SK-N-SH treated with all-trans-retinoic acid at 6 μM for 48 hours (cell line): ENCODE measurements at regions not wholly inside any gene's neighbourhood (a gene's known extent, or its start where the extent isn't known, plus 50 kb on each side); places are given as distances from the start of the nearest gene placed in this dataset.

Experiments
- ATAC-seq: fragments of 200-7000 bp; cut with Tn5 transposase; 3 replicates; pipeline ENCODE4 v1.9.1; 2020; ENCODE audit warnings: mild to moderate bottlenecking, moderate library complexity
- ARNTL ChIP-seq: fragments of 450-650 bp; formaldehyde crosslinking; IDR thresholded peaks from 2 replicates; pipeline ENCODE4 v1.5.0; 2020; ENCODE audit warnings: low read depth, mild to moderate bottlenecking, moderate library complexity, borderline replicate concordance
- BACH2 ChIP-seq: fragments of 250-450 bp; sonication (Bioruptor Pico); IDR thresholded peaks from 2 replicates; pipeline ENCODE4 v1.9.0; 2021; ENCODE audit warnings: mild to moderate bottlenecking, borderline replicate concordance
- CREB5 ChIP-seq: fragments of 250-450 bp; sonication (Bioruptor Pico); IDR thresholded peaks from 2 replicates; pipeline ENCODE4 v1.5.1; 2020; ENCODE audit warnings: low read depth, mild to moderate bottlenecking, moderate library complexity
- CSDC2 ChIP-seq: fragments of 250-450 bp; sonication (Bioruptor Pico); IDR thresholded peaks from 2 replicates; pipeline ENCODE4 v1.5.0; 2020; ENCODE audit warnings: mild to moderate bottlenecking, moderate library complexity
- ESRRG ChIP-seq: fragments of 250-450 bp; sonication (Bioruptor Pico); IDR thresholded peaks from 2 replicates; pipeline ENCODE4 v1.6.1; 2021; ENCODE audit warnings: mild to moderate bottlenecking
- ISL1 ChIP-seq: fragments of 250-450 bp; sonication (Bioruptor Pico); IDR thresholded peaks from 2 replicates; pipeline ENCODE4 v2.1.2; 2022; ENCODE audit warnings: mild to moderate bottlenecking, moderate library complexity
- OSR1 ChIP-seq: fragments of 250-450 bp; sonication (Bioruptor Pico); IDR thresholded peaks from 2 replicates; pipeline ENCODE4 v1.8.0; 2022; ENCODE audit warnings: moderate library complexity, mild to moderate bottlenecking, inconsistent platforms
- PATZ1 ChIP-seq: fragments of 250-450 bp; sonication (Bioruptor Pico); IDR thresholded peaks from 2 replicates; pipeline ENCODE4 v1.8.0; 2020; ENCODE audit warnings: mild to moderate bottlenecking, moderate library complexity, borderline replicate concordance
- POU6F1 ChIP-seq: fragments of 250-450 bp; sonication (Bioruptor Pico); IDR thresholded peaks from 2 replicates; pipeline ENCODE4 v1.8.0; 2021; ENCODE audit warnings: low read depth, mild to moderate bottlenecking, moderate library complexity, borderline replicate concordance
- PPARA ChIP-seq: fragments of 250-450 bp; sonication (Bioruptor Pico); IDR thresholded peaks from 2 replicates; pipeline ENCODE4 v1.5.0; 2020; ENCODE audit warnings: mild to moderate bottlenecking, borderline replicate concordance
- RARB ChIP-seq: fragments of 250-450 bp; sonication (Bioruptor Pico); IDR thresholded peaks from 2 replicates; pipeline ENCODE4 v1.8.0; 2021; ENCODE audit warnings: mild to moderate bottlenecking, moderate library complexity
- SNAI2 ChIP-seq: fragments of 250-450 bp; sonication (Bioruptor Pico); IDR thresholded peaks from 2 replicates; pipeline ENCODE4 v1.5.0; 2020; ENCODE audit warnings: mild to moderate bottlenecking, moderate library complexity
- TCF4 ChIP-seq: fragments of 250-450 bp; sonication (Bioruptor Pico); IDR thresholded peaks from 2 replicates; pipeline ENCODE4 v1.8.0; 2021; ENCODE audit warnings: mild to moderate bottlenecking, moderate library complexity, borderline replicate concordance
- TOX ChIP-seq: fragments of 250-450 bp; sonication (Bioruptor Pico); IDR thresholded peaks from 2 replicates; pipeline ENCODE4 v1.8.0; 2021; ENCODE audit warnings: mild to moderate bottlenecking, moderate library complexity, borderline replicate concordance
- TSHZ2 ChIP-seq: fragments of 250-450 bp; sonication (Bioruptor Pico); IDR thresholded peaks from 2 replicates; pipeline ENCODE4 v1.5.0; 2020; ENCODE audit warnings: mild to moderate bottlenecking, moderate library complexity
- ZC3H10 ChIP-seq: fragments of 250-450 bp; sonication (Bioruptor Pico); IDR thresholded peaks from 2 replicates; pipeline ENCODE4 v1.5.1; 2021; ENCODE audit warnings: mild to moderate bottlenecking, moderate library complexity
- ZFP3 ChIP-seq: fragments of 250-450 bp; sonication (Bioruptor Pico); IDR thresholded peaks from 2 replicates; pipeline ENCODE4 v1.5.0; 2020; ENCODE audit warnings: mild to moderate bottlenecking, moderate library complexity
- ZNF565 ChIP-seq: fragments of 450-650 bp; formaldehyde crosslinking; conservative IDR thresholded peaks from 2 replicates; pipeline ENCODE4 v1.5.0; 2020; ENCODE audit warnings: low read depth, mild to moderate bottlenecking, moderate library complexity
- ZNF70 ChIP-seq: fragments of 450-650 bp; formaldehyde crosslinking; IDR thresholded peaks from 2 replicates; pipeline ENCODE4 v1.5.0; 2020; ENCODE audit warnings: mild to moderate bottlenecking, moderate library complexity
- ZNF8 ChIP-seq: fragments of 450-650 bp; formaldehyde crosslinking; IDR thresholded peaks from 2 replicates; pipeline ENCODE4 v1.5.0; 2020; ENCODE audit warnings: mild to moderate bottlenecking, moderate library complexity
- TF ChIP-seq, protein P1 (sequence below): fragments of 250-450 bp; sonication (Bioruptor Pico); IDR thresholded peaks from 2 replicates; pipeline ENCODE4 v1.5.1; 2021; ENCODE audit warnings: mild to moderate bottlenecking, moderate library complexity

DNA sequence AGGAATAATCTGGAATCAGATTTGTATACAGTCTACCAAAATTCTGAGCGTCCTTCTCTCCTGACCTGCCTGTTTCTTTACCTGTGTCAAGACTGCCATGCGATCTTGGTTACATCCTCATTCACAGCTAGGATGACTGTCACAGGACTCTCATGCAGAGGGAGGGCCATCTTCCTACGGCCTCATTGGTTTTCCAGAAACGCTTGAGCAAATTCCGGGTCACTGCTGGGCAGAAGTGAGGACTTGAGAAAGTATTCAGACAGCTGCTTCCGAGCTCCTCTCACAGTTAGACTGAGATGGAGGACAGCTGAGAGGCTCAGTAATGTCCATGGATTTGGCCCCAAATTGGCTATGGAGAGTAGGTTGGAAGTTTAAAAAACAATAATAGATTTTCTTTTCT is 94.2 kb downstream of the TFAP2C start:
- ATAC-seq: no peak
- no peak for TF ChIP-seq TOX (CRISPR knock-in tag)
- TF ChIP-seq BACH2: no peak
- TF ChIP-seq POU6F1 (CRISPR knock-in tag): no peak
- no peak for TF ChIP-seq SNAI2 (CRISPR knock-in tag)
- TF ChIP-seq ZFP3 (CRISPR knock-in tag): no peak
- no peak for TF ChIP-seq TCF4 (CRISPR knock-in tag)
- no peak for TF ChIP-seq RARB (CRISPR knock-in tag)
- no peak for TF ChIP-seq ZC3H10 (CRISPR knock-in tag)
- no peak for TF ChIP-seq CREB5 (CRISPR knock-in tag)
- TF ChIP-seq ISL1 (CRISPR knock-in tag): no peak
- TF ChIP-seq ESRRG (CRISPR knock-in tag): no peak
- TF ChIP-seq PPARA (CRISPR knock-in tag): no peak
- no peak for TF ChIP-seq TSHZ2 (CRISPR knock-in tag)
- TF ChIP-seq ZNF70 (CRISPR knock-in tag): no peak

DNA sequence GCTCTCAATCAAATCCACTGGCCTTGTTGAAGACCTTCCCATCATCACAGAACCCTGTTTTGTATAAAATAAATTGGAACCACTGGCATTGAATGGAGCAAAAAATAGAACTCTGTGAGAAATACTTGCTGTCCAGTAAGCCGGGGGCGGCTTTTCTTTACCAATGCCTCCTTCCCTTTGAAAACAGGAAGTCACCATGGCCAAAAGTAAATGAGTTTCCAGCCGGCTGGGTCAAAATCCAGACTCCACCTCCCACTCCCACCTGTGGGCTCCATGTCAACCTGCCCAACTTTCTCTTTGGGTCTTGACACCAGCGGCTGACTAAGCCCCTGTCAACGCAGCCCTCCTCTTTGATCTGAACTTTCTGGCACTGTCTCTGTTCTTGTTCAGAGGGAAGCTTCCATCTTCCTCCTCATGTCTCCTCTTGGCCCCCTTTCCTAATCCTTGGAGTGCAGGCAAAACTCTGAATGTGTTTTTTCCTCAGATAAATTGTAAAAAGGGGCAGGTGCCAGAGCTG is 95.2 kb downstream of the TFAP2C start:
- ATAC-seq: no peak
- TF ChIP-seq CREB5 (CRISPR knock-in tag) (no peak), TCF4 (CRISPR knock-in tag) (no peak), BACH2 (no peak), ZC3H10 (CRISPR knock-in tag) (no peak), ISL1 (CRISPR knock-in tag) (no peak), ZNF565 (CRISPR knock-in tag) (no peak), ZNF70 (CRISPR knock-in tag) (no peak), OSR1 (CRISPR knock-in tag) (no peak), TSHZ2 (CRISPR knock-in tag) (no peak), ARNTL (CRISPR knock-in tag) (no peak), CSDC2 (CRISPR knock-in tag) (no peak), ESRRG (CRISPR knock-in tag) (no peak), TOX (CRISPR knock-in tag) (no peak), POU6F1 (CRISPR knock-in tag) (no peak), PATZ1 (CRISPR knock-in tag) (no peak), ZNF8 (CRISPR knock-in tag) (no peak), PPARA (CRISPR knock-in tag) (no peak)
- TF ChIP-seq, protein P1, sequence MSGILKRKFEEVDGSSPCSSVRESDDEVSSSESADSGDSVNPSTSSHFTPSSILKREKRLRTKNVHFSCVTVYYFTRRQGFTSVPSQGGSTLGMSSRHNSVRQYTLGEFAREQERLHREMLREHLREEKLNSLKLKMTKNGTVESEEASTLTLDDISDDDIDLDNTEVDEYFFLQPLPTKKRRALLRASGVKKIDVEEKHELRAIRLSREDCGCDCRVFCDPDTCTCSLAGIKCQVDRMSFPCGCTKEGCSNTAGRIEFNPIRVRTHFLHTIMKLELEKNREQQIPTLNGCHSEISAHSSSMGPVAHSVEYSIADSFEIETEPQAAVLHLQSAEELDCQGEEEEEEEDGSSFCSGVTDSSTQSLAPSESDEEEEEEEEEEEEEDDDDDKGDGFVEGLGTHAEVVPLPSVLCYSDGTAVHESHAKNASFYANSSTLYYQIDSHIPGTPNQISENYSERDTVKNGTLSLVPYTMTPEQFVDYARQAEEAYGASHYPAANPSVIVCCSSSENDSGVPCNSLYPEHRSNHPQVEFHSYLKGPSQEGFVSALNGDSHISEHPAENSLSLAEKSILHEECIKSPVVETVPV (CRISPR knock-in tag): no peak
